ENCODE measurements at regions not wholly inside any gene's neighbourhood (a gene's known extent, or its start where the extent isn't known, plus 50 kb on each side); places are given as distances from the start of the nearest gene placed in this dataset.

DNA sequence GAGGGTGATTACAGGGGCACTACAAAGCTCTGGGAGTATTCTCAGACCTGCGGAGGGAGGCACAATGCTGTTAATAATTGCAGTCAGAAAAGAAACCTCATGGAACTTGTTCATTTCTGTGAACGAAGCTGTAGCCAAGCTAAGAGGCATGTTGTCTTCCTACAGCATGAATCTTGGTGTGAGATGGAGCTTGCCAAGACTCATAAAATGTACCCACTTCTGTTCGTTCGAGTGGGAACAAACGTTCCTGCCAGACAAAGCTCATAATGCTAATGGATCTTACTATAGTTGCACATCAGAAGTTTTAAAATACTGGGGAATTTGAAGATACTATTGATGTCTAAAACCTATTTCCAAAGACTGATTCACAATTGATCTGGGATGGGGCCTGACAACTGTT is 489.1 kb downstream of the ZEB2 start:
- TF ChIP-seq, protein P1, sequence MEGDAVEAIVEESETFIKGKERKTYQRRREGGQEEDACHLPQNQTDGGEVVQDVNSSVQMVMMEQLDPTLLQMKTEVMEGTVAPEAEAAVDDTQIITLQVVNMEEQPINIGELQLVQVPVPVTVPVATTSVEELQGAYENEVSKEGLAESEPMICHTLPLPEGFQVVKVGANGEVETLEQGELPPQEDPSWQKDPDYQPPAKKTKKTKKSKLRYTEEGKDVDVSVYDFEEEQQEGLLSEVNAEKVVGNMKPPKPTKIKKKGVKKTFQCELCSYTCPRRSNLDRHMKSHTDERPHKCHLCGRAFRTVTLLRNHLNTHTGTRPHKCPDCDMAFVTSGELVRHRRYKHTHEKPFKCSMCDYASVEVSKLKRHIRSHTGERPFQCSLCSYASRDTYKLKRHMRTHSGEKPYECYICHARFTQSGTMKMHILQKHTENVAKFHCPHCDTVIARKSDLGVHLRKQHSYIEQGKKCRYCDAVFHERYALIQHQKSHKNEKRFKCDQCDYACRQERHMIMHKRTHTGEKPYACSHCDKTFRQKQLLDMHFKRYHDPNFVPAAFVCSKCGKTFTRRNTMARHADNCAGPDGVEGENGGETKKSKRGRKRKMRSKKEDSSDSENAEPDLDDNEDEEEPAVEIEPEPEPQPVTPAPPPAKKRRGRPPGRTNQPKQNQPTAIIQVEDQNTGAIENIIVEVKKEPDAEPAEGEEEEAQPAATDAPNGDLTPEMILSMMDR (IDR thresholded peaks at IDR 0.05 in 2 of 3, conservative IDR thresholded peaks at IDR 0.05 in 1 of 3; ENCODE audit: insufficient read depth in 2 of 3, low read depth in 1 of 3, low read length in 3 of 3): no peak
- TF ChIP-seq, protein P2, sequence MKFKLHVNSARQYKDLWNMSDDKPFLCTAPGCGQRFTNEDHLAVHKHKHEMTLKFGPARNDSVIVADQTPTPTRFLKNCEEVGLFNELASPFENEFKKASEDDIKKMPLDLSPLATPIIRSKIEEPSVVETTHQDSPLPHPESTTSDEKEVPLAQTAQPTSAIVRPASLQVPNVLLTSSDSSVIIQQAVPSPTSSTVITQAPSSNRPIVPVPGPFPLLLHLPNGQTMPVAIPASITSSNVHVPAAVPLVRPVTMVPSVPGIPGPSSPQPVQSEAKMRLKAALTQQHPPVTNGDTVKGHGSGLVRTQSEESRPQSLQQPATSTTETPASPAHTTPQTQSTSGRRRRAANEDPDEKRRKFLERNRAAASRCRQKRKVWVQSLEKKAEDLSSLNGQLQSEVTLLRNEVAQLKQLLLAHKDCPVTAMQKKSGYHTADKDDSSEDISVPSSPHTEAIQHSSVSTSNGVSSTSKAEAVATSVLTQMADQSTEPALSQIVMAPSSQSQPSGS (CRISPR knock-in tag; IDR thresholded peaks at IDR 0.05): no peak
- TF ChIP-seq ZNF766 (CRISPR knock-in tag; conservative IDR thresholded peaks at IDR 0.05) (no peak), ZNF174 (CRISPR knock-in tag; IDR thresholded peaks at IDR 0.05) (no peak), ZNF232 (CRISPR knock-in tag; IDR thresholded peaks at IDR 0.05) (no peak), NCOA6 (IDR thresholded peaks at IDR 0.05) (no peak)
- TF ChIP-seq, protein P3, sequence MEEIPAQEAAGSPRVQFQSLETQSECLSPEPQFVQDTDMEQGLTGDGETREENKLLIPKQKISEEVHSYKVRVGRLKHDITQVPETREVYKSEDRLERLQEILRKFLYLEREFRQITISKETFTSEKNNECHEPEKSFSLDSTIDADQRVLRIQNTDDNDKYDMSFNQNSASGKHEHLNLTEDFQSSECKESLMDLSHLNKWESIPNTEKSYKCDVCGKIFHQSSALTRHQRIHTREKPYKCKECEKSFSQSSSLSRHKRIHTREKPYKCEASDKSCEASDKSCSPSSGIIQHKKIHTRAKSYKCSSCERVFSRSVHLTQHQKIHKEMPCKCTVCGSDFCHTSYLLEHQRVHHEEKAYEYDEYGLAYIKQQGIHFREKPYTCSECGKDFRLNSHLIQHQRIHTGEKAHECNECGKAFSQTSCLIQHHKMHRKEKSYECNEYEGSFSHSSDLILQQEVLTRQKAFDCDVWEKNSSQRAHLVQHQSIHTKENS (CRISPR knock-in tag; IDR thresholded peaks at IDR 0.05): no peak
